ENCODE measurements at regions not wholly inside any gene's neighbourhood (a gene's known extent, or its start where the extent isn't known, plus 50 kb on each side); places are given as distances from the start of the nearest gene placed in this dataset.

- TF ChIP-seq POLR2A (IDR thresholded peaks at IDR 0.05; ENCODE audit: low read length): no peak
- TF ChIP-seq GATA1 (IDR thresholded peaks at IDR 0.05; ENCODE audit: low read depth, low read length): no peak
Measured at GRCh38 chr1:87674791-87675190, 346.1 kb downstream of the LMO4 start.

Data from erythroblast (primary cell).